ENCODE measurements at regions not wholly inside any gene's neighbourhood (a gene's known extent, or its start where the extent isn't known, plus 50 kb on each side); places are given as distances from the start of the nearest gene placed in this dataset.

GRCh38 chr3:10745392-10745791 is 70.6 kb upstream of the SLC6A11 start:
- intact Hi-C loops (cut with micrococcal nuclease; ENCODE audit: unreplicated experiment) (no loop called here), in situ Hi-C loops (cut with HindIII; ENCODE audit: low pct_unique_long_range_greater_than_20kb, low sequenced_read_pairs) (no loop called here)
- Histone ChIP-seq H3K27me3 (ENCODE audit: control insufficient read depth, insufficient read depth, low read length) (peaks cover 4% of the 10 kb centered on the region; the same call in 1 of the 2 replicates), H3K36me3 (ENCODE audit: control insufficient read depth, insufficient read depth, low read length) (no peaks in the 10 kb centered on the region), H3K4me3 (ENCODE audit: low read depth in 2 of 2, low read length in 2 of 2) (no peak overlapping the region), H3K27ac (ENCODE audit: low read length) (no peak overlapping the region), H3K4me1 (ENCODE audit: control insufficient read depth, insufficient read depth, low read length) (no peaks in the 10 kb centered on the region), H3K9me3 (ENCODE audit: control insufficient read depth, insufficient read depth, low read depth, low read length) (no peaks in the 10 kb centered on the region)
- POLR2A ChIA-PET: no interaction called here
- CTCF ChIA-PET: no interaction called here
- ATAC-seq (no peak), DNase-seq (ENCODE audit: low read depth, low spot score) (no peak)
- no TSS peak for BruUV-seq (replicated peaks)
- no peak for TF ChIP-seq SIN3A (IDR thresholded peaks at IDR 0.05; ENCODE audit: borderline replicate concordance, insufficient read depth, low read depth, low read length)
- TF ChIP-seq POLR2AphosphoS5 (IDR thresholded peaks at IDR 0.05; ENCODE audit: low read depth, low read length): no peak
- TF ChIP-seq REST (IDR thresholded peaks at IDR 0.05; ENCODE audit: insufficient read depth in 1 of 2, low read depth in 2 of 2, low read length in 1 of 2): no peak
- no peak for TF ChIP-seq TCF7L2 (IDR thresholded peaks at IDR 0.05; ENCODE audit: low read depth, low read length)
- no peak for TF ChIP-seq CTCF (IDR thresholded peaks at IDR 0.05)

GRCh38 chr3:10746001-10746400 is 70.0 kb upstream of the SLC6A11 start:
- in situ Hi-C loops (cut with HindIII; ENCODE audit: low pct_unique_long_range_greater_than_20kb, low sequenced_read_pairs): no loop called here
- Histone ChIP-seq H3K4me3 (ENCODE audit: low read depth in 2 of 2, low read length in 2 of 2) (no peak overlapping the region), H3K9me3 (ENCODE audit: control insufficient read depth, insufficient read depth, low read depth, low read length) (no peaks in the 10 kb centered on the region), H3K27ac (ENCODE audit: low read length) (no peak overlapping the region), H3K27me3 (ENCODE audit: control insufficient read depth, insufficient read depth, low read length) (peaks cover 4% of the 10 kb centered on the region; the same call in 1 of the 2 replicates), H3K4me1 (ENCODE audit: control insufficient read depth, insufficient read depth, low read length) (no peaks in the 10 kb centered on the region), H3K36me3 (ENCODE audit: control insufficient read depth, insufficient read depth, low read length) (no peaks in the 10 kb centered on the region)
- CTCF ChIA-PET: no interaction called here
- no TSS peak for BruUV-seq (replicated peaks)
- intact Hi-C loops (cut with micrococcal nuclease; ENCODE audit: unreplicated experiment): no loop called here
- POLR2A ChIA-PET: no interaction called here
- TF ChIP-seq POLR2AphosphoS5 (IDR thresholded peaks at IDR 0.05; ENCODE audit: low read depth, low read length) (no peak), CTCF (IDR thresholded peaks at IDR 0.05) (no peak), SIN3A (IDR thresholded peaks at IDR 0.05; ENCODE audit: borderline replicate concordance, insufficient read depth, low read depth, low read length) (no peak), TCF7L2 (IDR thresholded peaks at IDR 0.05; ENCODE audit: low read depth, low read length) (no peak), REST (IDR thresholded peaks at IDR 0.05; ENCODE audit: insufficient read depth in 1 of 2, low read depth in 2 of 2, low read length in 1 of 2) (no peak)
- no peak for DNase-seq (ENCODE audit: low read depth, low spot score)
- no peak for ATAC-seq
